Adrenal gland (tissue), 9 donors: ENCODE measurements at regions not wholly inside any gene's neighbourhood (a gene's known extent, or its start where the extent isn't known, plus 50 kb on each side); places are given as distances from the start of the nearest gene placed in this dataset.
"Not testable (repeated sequence)": the region's sequence is repeated elsewhere in the genome, so short reads cannot be mapped to it uniquely, and the experiment has no call there.

Experiments
- DNase-seq, 7 donors: peaks; one replicate each; pipeline ENCODE4 v3.0.0-alpha.2; 2019 to 2020
- H3K27ac ChIP-seq, 5 donors: fragments of 200-600 bp; sonication (generic) in 4 of 5; 1 replicate in 3 of 5; 2 replicates in 2 of 5; pipeline versions ENCODE4 v1.5.1 to v1.8.0; 2016 to 2020; ENCODE audit warnings: mild to moderate bottlenecking in 1 of 5
- H3K27me3 ChIP-seq: fragments of 200-600 bp; 2 replicates; pipeline ENCODE4 v1.8.0; 2021
- H3K36me3 ChIP-seq, 2 donors: fragments of 200-600 bp; replicated peaks in 1 of 2; 1 replicate in 1 of 2; 2 replicates in 1 of 2; pipeline versions ENCODE4 v1.5.1 to v1.8.0; 2018 to 2022
- H3K4me1 ChIP-seq, 2 donors: fragments of 200-600 bp; replicated peaks in 1 of 2; 1 replicate in 1 of 2; 2 replicates in 1 of 2; pipeline versions ENCODE4 v1.5.1 to v1.8.0; 2018 to 2021
- H3K4me3 ChIP-seq, 4 donors: fragments of 200-600 bp; sonication (generic) in 3 of 4; one replicate each; pipeline ENCODE4 v1.5.1; 2016 to 2018
- H3K9me3 ChIP-seq, 3 donors: fragments of 200-600 bp; sonication (generic) in 1 of 3; replicated peaks in 1 of 3; 1 replicate in 2 of 3; 2 replicates in 1 of 3; pipeline versions ENCODE4 v1.5.1 to v1.8.0; 2016 to 2021
- CTCF ChIP-seq, 6 experiments: fragments of 450-650 bp in 4 of 6; fragments of 200-600 bp in 2 of 6; sonication (generic) in 1 of 6; IDR thresholded peaks; 1 replicate in 5 of 6; 2 replicates in 1 of 6; pipeline versions ENCODE4 v1.5.1 to v1.8.0; 2016 to 2021; ENCODE audit warnings: antibody characterized with exemption in 6 of 6, mild to moderate bottlenecking in 2 of 6, moderate library complexity in 1 of 6
- POLR2A ChIP-seq, 2 donors: fragments of 450-650 bp; IDR thresholded peaks; one replicate each; pipeline ENCODE4 v1.6.1; 2017; ENCODE audit warnings: antibody characterized with exemption in 2 of 2, mild to moderate bottlenecking in 2 of 2, moderate library complexity in 1 of 2
- WGBS, 4 donors: extraction: QIAGEN DNeasy Blood & Tissue Kit in 2 of 4; methylation state at CpG; one replicate each; pipeline versions ENCODE4 v1.1.5 to v1.1.7; 2013 to 2017; 5-methylcytosine and 5-hydroxymethylcytosine counted together
- intact Hi-C, 2 donors: fragments of 100-400 bp; cut with DNase I; formaldehyde crosslinking; loops; one replicate each; pipeline versions ENCODE4 v1.14.1 to v1.15.0; 2022 to 2023
- donor health status: healthy with polysubstance abuse.
- donor health status: Bipolar disorder and iron deficiency.
- donor health status: DM: yes; HTN: yes; CAD: no.
- donor health status: DM: no; HTN: no; CAD: no.
- donor health status: DM: no; HTN: no; CAD: no.

GRCh38 chr18:15003231-15003630 is 255.3 kb downstream of the ANKRD30B start:
- H3K36me3 ChIP-seq, DNase-seq, H3K4me1 ChIP-seq, intact Hi-C loops, H3K27ac ChIP-seq, H3K9me3 ChIP-seq, H3K27me3 ChIP-seq, H3K4me3 ChIP-seq: not testable (repeated sequence)
- WGBS, 4 donors = 86 to 100% (median 95%) methylated on average over 2 to 12 of the region's 12 CpGs

GRCh38 chr18:15003636-15004269 is 255.8 kb downstream of the ANKRD30B start:
- DNase-seq, intact Hi-C loops, H3K4me1 ChIP-seq, H3K27ac ChIP-seq, H3K36me3 ChIP-seq, H3K4me3 ChIP-seq, H3K27me3 ChIP-seq, H3K9me3 ChIP-seq: not testable (repeated sequence)
- WGBS, 4 donors = 75 to 100% (median 91%) methylated on average over 1 to 18 of the region's 18 CpGs

GRCh38 chr18:15004270-15004973 is 256.4 kb downstream of the ANKRD30B start:
- H3K36me3 ChIP-seq, H3K27ac ChIP-seq, DNase-seq, H3K4me1 ChIP-seq, H3K9me3 ChIP-seq, H3K4me3 ChIP-seq, H3K27me3 ChIP-seq, intact Hi-C loops: not testable (repeated sequence)
- WGBS, 4 donors = 82 to 89% (median 87%) methylated on average over 6 to 22 of the region's 22 CpGs

- intact Hi-C loops = no loop called here
- Histone ChIP-seq H3K27ac (no peak overlapping the region), H3K36me3 (no peaks in the 10 kb centered on the region), H3K4me3 (no peak overlapping the region), H3K27me3 (no peaks in the 10 kb centered on the region), H3K4me1 (no peaks in the 10 kb centered on the region), H3K9me3 (no peaks in the 10 kb centered on the region)
- DNase-seq = no peak
- WGBS, 4 donors = 78 to 91% (median 87%) methylated on average over 4 to 28 of the region's 28 CpGs
- TF ChIP-seq POLR2A (IDR thresholded peaks at IDR 0.05) (no peak), CTCF (IDR thresholded peaks at IDR 0.05) (no peak)
Observed at GRCh38 chr18:15005313-15006130, 257.6 kb downstream of the ANKRD30B start.

- H3K36me3 ChIP-seq, H3K27ac ChIP-seq, DNase-seq, H3K4me3 ChIP-seq, intact Hi-C loops, H3K4me1 ChIP-seq, H3K27me3 ChIP-seq, H3K9me3 ChIP-seq: not testable (repeated sequence)
- WGBS, 4 donors = 60 to 79% (median 75%) methylated on average over 1 to 3 of the region's 3 CpGs
Observed at GRCh38 chr18:15006616-15007015, 258.6 kb downstream of the ANKRD30B start.

GRCh38 chr18:15026041-15026440 is 278.1 kb downstream of the ANKRD30B start:
- DNase-seq, H3K27me3 ChIP-seq, H3K36me3 ChIP-seq, H3K4me1 ChIP-seq, H3K27ac ChIP-seq, intact Hi-C loops, H3K9me3 ChIP-seq, H3K4me3 ChIP-seq: not testable (repeated sequence)
